ENCODE measurements at regions not wholly inside any gene's neighbourhood (a gene's known extent, or its start where the extent isn't known, plus 50 kb on each side); places are given as distances from the start of the nearest gene placed in this dataset.
"Not testable (repeated sequence)": the region's sequence is repeated elsewhere in the genome, so short reads cannot be mapped to it uniquely, and the experiment has no call there.

DNA sequence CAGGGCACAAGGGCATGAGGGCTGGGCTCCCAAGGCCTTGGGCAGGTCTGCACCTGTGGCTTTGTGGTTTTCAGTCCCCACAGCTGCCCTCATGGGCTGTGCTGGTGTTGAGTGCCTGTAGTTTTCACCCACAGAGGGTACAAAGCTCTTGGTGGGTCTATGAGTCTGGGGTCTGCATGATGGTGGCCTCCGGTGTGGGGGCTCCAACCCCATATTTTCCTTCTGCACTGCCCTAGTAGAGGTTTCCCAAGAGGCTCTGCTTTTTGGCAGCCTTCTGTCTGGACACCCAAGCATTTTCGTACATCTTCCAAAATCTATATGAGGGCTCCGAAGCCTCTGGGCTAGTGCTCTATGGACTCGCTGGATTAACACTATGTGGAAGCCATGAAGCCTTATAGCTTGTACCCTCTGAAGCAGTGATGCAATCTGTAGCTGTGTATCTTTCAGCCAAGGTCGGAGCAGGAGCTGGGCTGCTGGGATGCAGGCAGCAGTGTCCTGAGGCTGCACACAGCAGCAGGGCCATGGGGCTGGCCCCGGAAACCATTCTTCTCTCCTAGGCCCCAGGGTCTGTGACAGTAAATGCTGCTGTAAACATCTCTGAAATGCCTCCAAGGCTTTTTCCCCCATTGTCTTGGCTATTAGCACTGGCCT lies 240.3 kb downstream of the CWH43 start:
- not testable (repeated sequence) for H3K9ac ChIP-seq (ENCODE audit: low read length); H2AFZ ChIP-seq (ENCODE audit: low read length); DNase-seq; H3K9me3 ChIP-seq (ENCODE audit: low read length); H3K4me1 ChIP-seq (ENCODE audit: low read length); H3K4me2 ChIP-seq (ENCODE audit: low read depth, low read length, poor library complexity, severe bottlenecking); H4K20me1 ChIP-seq (ENCODE audit: insufficient read depth, low read depth, low read length); H3K36me3 ChIP-seq (ENCODE audit: insufficient read depth, low read length); H3K9me2 ChIP-seq (replicated peaks; ENCODE audit: insufficient read depth, low read length); H3K27me3 ChIP-seq (ENCODE audit: low read length); H3K79me2 ChIP-seq (ENCODE audit: low read length); H3K27ac ChIP-seq (ENCODE audit: low read length); H3K4me3 ChIP-seq (ENCODE audit: low read length)

DNA sequence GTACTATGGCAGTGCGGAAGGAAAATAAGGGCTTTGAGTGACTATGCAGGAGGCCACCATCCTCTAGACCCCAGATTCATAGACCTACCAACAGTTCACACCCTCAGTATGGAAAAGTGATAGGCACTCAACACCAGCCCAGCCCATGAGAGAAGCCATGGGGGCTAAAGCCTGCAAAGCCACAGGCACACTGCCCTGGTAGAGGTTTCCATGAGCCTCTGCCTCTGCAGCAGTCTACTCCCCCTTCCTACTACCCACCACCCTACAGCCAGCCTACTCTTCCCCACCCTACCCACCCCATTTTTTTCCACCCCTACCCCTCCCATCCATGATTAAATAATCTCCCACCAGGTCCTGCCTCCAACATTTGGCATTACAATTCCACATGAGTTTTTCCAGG lies 241.9 kb downstream of the CWH43 start:
- H3K4me2 ChIP-seq (ENCODE audit: low read depth, low read length, poor library complexity, severe bottlenecking); H3K27me3 ChIP-seq (ENCODE audit: low read length); H3K9me3 ChIP-seq (ENCODE audit: low read length); H3K9ac ChIP-seq (ENCODE audit: low read length); DNase-seq; H3K4me1 ChIP-seq (ENCODE audit: low read length); H3K27ac ChIP-seq (ENCODE audit: low read length); H3K4me3 ChIP-seq (ENCODE audit: low read length); H2AFZ ChIP-seq (ENCODE audit: low read length); H3K36me3 ChIP-seq (ENCODE audit: insufficient read depth, low read length); H3K9me2 ChIP-seq (replicated peaks; ENCODE audit: insufficient read depth, low read length); H3K79me2 ChIP-seq (ENCODE audit: low read length); H4K20me1 ChIP-seq (ENCODE audit: insufficient read depth, low read depth, low read length): not testable (repeated sequence)

DNA sequence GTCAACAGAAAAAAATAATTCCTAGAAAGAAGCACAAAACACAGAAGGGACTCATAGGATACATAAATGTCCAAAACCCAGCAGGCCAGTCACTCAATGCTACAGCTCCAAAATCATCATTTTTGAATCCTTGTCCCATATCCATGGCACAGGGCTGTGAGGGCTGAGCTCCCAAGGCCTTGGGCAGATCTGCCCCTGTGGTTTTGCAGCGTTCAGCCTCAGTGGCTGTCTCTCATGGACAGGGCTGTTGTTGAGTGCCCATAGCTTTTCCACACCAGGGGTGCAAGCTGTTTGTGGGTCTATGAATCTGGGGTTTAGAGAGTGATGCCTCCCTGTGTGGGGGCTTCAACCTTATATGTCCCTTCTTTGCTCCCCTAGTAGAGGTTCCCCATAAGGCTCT lies 243.2 kb downstream of the CWH43 start:
- not testable (repeated sequence) for DNase-seq; H3K4me3 ChIP-seq (ENCODE audit: low read length); H3K4me1 ChIP-seq (ENCODE audit: low read length); H3K27me3 ChIP-seq (ENCODE audit: low read length); H3K9me2 ChIP-seq (replicated peaks; ENCODE audit: insufficient read depth, low read length); H3K4me2 ChIP-seq (ENCODE audit: low read depth, low read length, poor library complexity, severe bottlenecking); H4K20me1 ChIP-seq (ENCODE audit: insufficient read depth, low read depth, low read length); H3K36me3 ChIP-seq (ENCODE audit: insufficient read depth, low read length); H3K9me3 ChIP-seq (ENCODE audit: low read length); H2AFZ ChIP-seq (ENCODE audit: low read length); H3K9ac ChIP-seq (ENCODE audit: low read length); H3K27ac ChIP-seq (ENCODE audit: low read length); H3K79me2 ChIP-seq (ENCODE audit: low read length)

DNA sequence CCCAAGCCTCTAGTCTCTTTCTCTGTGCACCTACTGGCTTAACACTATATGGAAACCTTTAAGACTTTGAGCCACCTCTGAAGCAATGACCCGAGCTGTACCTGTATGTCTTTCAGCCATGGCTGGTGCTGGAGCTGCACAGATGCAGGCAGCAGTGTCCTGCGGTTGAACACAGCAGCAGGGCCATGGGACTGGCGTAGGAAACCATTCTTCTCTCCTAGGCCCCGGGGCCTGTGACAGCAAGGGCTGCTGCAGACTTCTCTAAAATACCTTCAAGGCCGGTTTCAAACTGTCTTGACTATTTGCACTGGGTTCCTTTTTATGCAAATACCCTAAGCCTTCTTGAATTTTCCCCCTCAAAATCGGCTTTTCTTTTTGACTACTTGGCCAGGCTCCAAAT lies 243.6 kb downstream of the CWH43 start:
- H4K20me1 ChIP-seq (ENCODE audit: insufficient read depth, low read depth, low read length); H3K79me2 ChIP-seq (ENCODE audit: low read length); H3K27ac ChIP-seq (ENCODE audit: low read length); H3K9ac ChIP-seq (ENCODE audit: low read length); H3K27me3 ChIP-seq (ENCODE audit: low read length); H2AFZ ChIP-seq (ENCODE audit: low read length); H3K4me1 ChIP-seq (ENCODE audit: low read length); H3K4me2 ChIP-seq (ENCODE audit: low read depth, low read length, poor library complexity, severe bottlenecking); H3K4me3 ChIP-seq (ENCODE audit: low read length); H3K9me3 ChIP-seq (ENCODE audit: low read length); H3K36me3 ChIP-seq (ENCODE audit: insufficient read depth, low read length); DNase-seq; H3K9me2 ChIP-seq (replicated peaks; ENCODE audit: insufficient read depth, low read length): not testable (repeated sequence)

DNA sequence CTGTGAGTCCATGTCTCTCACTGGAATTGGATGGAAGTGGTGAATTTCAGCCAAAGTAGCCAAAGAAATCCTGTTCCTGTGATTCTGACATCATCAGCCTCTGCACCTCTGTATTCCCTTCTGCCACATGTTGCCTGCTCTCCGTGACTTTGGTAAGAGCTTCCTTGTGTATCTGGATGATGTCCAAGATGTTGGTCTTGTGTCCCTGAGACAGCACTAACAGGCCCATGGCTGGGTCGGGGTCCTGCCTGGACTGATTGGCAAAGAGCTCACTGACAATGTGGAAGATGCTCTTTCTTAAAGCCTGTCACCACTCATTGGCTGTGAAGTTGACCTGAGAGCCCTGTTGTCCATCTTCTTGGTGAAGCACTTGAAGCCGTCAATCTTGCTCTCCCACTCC lies 247.3 kb downstream of the CWH43 start:
- not testable (repeated sequence) for H3K4me1 ChIP-seq (ENCODE audit: low read length); H3K9ac ChIP-seq (ENCODE audit: low read length); H3K27me3 ChIP-seq (ENCODE audit: low read length); H3K79me2 ChIP-seq (ENCODE audit: low read length); DNase-seq; H3K9me3 ChIP-seq (ENCODE audit: low read length); H4K20me1 ChIP-seq (ENCODE audit: insufficient read depth, low read depth, low read length); H3K36me3 ChIP-seq (ENCODE audit: insufficient read depth, low read length); H3K9me2 ChIP-seq (replicated peaks; ENCODE audit: insufficient read depth, low read length); H3K4me2 ChIP-seq (ENCODE audit: low read depth, low read length, poor library complexity, severe bottlenecking); H3K27ac ChIP-seq (ENCODE audit: low read length); H2AFZ ChIP-seq (ENCODE audit: low read length); H3K4me3 ChIP-seq (ENCODE audit: low read length)

DNA sequence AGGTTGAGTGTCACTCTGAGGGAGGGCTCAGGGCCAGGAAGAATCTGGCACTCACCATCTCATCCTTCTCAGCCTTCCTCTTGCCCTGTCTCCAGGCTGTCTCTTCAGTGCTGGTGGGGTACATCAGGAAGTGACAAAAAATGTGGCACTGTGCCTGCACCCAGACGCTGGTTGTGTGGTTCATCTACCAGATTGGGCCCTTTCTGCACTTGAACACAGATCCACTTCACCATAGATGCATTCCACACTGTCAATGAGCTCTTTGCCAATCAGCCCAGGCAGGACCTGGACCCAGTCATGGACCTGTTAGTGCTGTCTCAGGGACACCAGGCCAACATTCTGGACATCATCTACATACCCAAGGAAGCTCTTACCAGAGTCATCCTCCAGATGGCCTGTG lies 247.7 kb downstream of the CWH43 start:
- H2AFZ ChIP-seq (ENCODE audit: low read length); H3K4me1 ChIP-seq (ENCODE audit: low read length); H3K9ac ChIP-seq (ENCODE audit: low read length); H3K79me2 ChIP-seq (ENCODE audit: low read length); H3K4me2 ChIP-seq (ENCODE audit: low read depth, low read length, poor library complexity, severe bottlenecking); H3K9me2 ChIP-seq (replicated peaks; ENCODE audit: insufficient read depth, low read length); H4K20me1 ChIP-seq (ENCODE audit: insufficient read depth, low read depth, low read length); H3K27ac ChIP-seq (ENCODE audit: low read length); H3K9me3 ChIP-seq (ENCODE audit: low read length); H3K4me3 ChIP-seq (ENCODE audit: low read length); H3K36me3 ChIP-seq (ENCODE audit: insufficient read depth, low read length); DNase-seq; H3K27me3 ChIP-seq (ENCODE audit: low read length): not testable (repeated sequence)

DNA sequence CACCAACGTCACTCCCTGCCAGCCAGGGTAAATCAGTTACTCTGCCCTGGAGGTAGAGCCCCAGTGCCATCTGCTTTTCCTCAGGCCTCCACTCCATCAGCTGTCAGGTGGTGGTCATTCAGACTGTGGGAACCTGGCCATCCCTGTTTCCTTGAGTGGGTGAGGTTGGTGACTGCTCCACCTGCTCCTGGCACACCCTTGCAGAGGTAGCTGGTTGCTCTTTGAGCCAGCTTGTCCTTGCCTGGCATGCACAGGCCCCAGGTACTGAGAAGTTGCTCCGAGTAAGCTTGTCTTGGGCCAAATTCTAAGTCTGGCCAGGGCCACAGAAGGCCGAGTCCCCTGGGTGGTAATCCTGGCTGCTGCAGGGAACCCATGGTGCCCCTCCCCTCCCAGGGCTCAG lies 248.3 kb downstream of the CWH43 start:
- H3K9me3 ChIP-seq (ENCODE audit: low read length); H3K79me2 ChIP-seq (ENCODE audit: low read length); H4K20me1 ChIP-seq (ENCODE audit: insufficient read depth, low read depth, low read length); H3K9me2 ChIP-seq (replicated peaks; ENCODE audit: insufficient read depth, low read length); H3K4me1 ChIP-seq (ENCODE audit: low read length); H3K36me3 ChIP-seq (ENCODE audit: insufficient read depth, low read length); DNase-seq; H3K27me3 ChIP-seq (ENCODE audit: low read length); H3K4me2 ChIP-seq (ENCODE audit: low read depth, low read length, poor library complexity, severe bottlenecking); H2AFZ ChIP-seq (ENCODE audit: low read length); H3K27ac ChIP-seq (ENCODE audit: low read length); H3K4me3 ChIP-seq (ENCODE audit: low read length); H3K9ac ChIP-seq (ENCODE audit: low read length): not testable (repeated sequence)

DNA sequence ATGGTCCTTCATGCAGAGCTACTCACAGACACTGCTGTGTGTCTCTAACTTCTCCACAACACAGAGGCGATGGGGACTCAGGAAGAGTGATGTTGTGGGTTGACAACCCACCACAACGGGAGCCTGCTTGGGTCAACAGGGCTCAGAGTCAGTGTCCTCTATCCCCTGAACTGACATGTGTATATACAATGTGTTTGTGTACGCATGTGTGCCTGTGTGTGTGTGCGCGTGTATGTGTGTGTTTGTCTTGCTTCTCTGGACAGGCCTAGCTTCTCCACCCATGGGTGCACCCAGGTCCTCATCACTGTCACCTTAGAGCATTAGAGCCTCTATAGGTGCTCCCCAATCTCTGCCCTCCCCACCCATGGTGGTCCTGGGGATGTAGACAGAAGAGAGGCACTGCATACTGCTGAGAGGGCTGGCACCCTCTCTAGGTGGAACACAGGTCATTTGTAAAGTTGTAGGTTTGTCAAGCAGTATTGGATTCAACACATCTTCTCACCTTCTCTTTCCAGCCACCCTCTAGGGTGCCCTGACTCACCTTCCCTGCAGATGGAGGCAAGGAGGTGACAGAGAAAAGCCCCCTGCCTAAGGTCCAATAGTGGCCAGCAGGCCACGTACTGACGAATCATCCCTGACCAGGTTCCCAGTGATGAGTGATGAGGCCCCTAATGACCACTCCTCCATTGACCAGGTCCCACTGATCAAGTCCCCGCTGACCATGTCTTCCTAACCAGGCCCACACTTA lies 249.5 kb downstream of the CWH43 start:
- not testable (repeated sequence) for H3K9me2 ChIP-seq (replicated peaks; ENCODE audit: insufficient read depth, low read length)

More for the DNA sequence above, 249.5 kb downstream of the CWH43 start:
- not testable (repeated sequence) for H3K4me3 ChIP-seq (ENCODE audit: low read length); H3K4me1 ChIP-seq (ENCODE audit: low read length); H4K20me1 ChIP-seq (ENCODE audit: insufficient read depth, low read depth, low read length); H2AFZ ChIP-seq (ENCODE audit: low read length); H3K4me2 ChIP-seq (ENCODE audit: low read depth, low read length, poor library complexity, severe bottlenecking); H3K9me3 ChIP-seq (ENCODE audit: low read length); H3K79me2 ChIP-seq (ENCODE audit: low read length); H3K36me3 ChIP-seq (ENCODE audit: insufficient read depth, low read length); DNase-seq; H3K27me3 ChIP-seq (ENCODE audit: low read length); H3K27ac ChIP-seq (ENCODE audit: low read length); H3K9ac ChIP-seq (ENCODE audit: low read length)
